ENCODE measurements at regions not wholly inside any gene's neighbourhood (a gene's known extent, or its start where the extent isn't known, plus 50 kb on each side); places are given as distances from the start of the nearest gene placed in this dataset.

GRCh38 chr1:30271401-30272276 lies 451.7 kb downstream of the MATN1 start:
- TF ChIP-seq, protein P1, sequence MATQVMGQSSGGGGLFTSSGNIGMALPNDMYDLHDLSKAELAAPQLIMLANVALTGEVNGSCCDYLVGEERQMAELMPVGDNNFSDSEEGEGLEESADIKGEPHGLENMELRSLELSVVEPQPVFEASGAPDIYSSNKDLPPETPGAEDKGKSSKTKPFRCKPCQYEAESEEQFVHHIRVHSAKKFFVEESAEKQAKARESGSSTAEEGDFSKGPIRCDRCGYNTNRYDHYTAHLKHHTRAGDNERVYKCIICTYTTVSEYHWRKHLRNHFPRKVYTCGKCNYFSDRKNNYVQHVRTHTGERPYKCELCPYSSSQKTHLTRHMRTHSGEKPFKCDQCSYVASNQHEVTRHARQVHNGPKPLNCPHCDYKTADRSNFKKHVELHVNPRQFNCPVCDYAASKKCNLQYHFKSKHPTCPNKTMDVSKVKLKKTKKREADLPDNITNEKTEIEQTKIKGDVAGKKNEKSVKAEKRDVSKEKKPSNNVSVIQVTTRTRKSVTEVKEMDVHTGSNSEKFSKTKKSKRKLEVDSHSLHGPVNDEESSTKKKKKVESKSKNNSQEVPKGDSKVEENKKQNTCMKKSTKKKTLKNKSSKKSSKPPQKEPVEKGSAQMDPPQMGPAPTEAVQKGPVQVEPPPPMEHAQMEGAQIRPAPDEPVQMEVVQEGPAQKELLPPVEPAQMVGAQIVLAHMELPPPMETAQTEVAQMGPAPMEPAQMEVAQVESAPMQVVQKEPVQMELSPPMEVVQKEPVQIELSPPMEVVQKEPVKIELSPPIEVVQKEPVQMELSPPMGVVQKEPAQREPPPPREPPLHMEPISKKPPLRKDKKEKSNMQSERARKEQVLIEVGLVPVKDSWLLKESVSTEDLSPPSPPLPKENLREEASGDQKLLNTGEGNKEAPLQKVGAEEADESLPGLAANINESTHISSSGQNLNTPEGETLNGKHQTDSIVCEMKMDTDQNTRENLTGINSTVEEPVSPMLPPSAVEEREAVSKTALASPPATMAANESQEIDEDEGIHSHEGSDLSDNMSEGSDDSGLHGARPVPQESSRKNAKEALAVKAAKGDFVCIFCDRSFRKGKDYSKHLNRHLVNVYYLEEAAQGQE (IDR thresholded peaks at IDR 0.05; ENCODE audit: insufficient read depth in 1 of 2, low read depth in 2 of 2, low read length in 2 of 2) = no peak
- TF ChIP-seq SIN3A (IDR thresholded peaks at IDR 0.05; ENCODE audit: borderline replicate concordance, insufficient read depth, low read length) = no peak
- TF ChIP-seq POLR2AphosphoS5 (IDR thresholded peaks at IDR 0.05; ENCODE audit: low read depth, low read length) = no peak
- no peak for TF ChIP-seq TAF1 (IDR thresholded peaks at IDR 0.05; ENCODE audit: borderline replicate concordance, insufficient read depth, low read length)
- TF ChIP-seq FOXP2 (optimal IDR thresholded peaks at IDR 0.05; ENCODE audit: borderline replicate concordance, extremely low read depth, extremely low read length, insufficient read depth) = no peak

- TF ChIP-seq SIN3A (IDR thresholded peaks at IDR 0.05; ENCODE audit: borderline replicate concordance, insufficient read depth, low read length) (no peak), TAF1 (IDR thresholded peaks at IDR 0.05; ENCODE audit: borderline replicate concordance, insufficient read depth, low read length) (no peak), FOXP2 (optimal IDR thresholded peaks at IDR 0.05; ENCODE audit: borderline replicate concordance, extremely low read depth, extremely low read length, insufficient read depth) (no peak), POLR2AphosphoS5 (IDR thresholded peaks at IDR 0.05; ENCODE audit: low read depth, low read length) (no peak)
- TF ChIP-seq, protein P1 (IDR thresholded peaks at IDR 0.05; ENCODE audit: insufficient read depth in 1 of 2, low read depth in 2 of 2, low read length in 2 of 2) = no peak
Measured at GRCh38 chr1:30270461-30270860, 452.9 kb downstream of the MATN1 start.

- TF ChIP-seq SIN3A (IDR thresholded peaks at IDR 0.05; ENCODE audit: borderline replicate concordance, insufficient read depth, low read length) (no peak), POLR2AphosphoS5 (IDR thresholded peaks at IDR 0.05; ENCODE audit: low read depth, low read length) (no peak), TAF1 (IDR thresholded peaks at IDR 0.05; ENCODE audit: borderline replicate concordance, insufficient read depth, low read length) (no peak), FOXP2 (optimal IDR thresholded peaks at IDR 0.05; ENCODE audit: borderline replicate concordance, extremely low read depth, extremely low read length, insufficient read depth) (no peak)
- TF ChIP-seq, protein P1 (IDR thresholded peaks at IDR 0.05; ENCODE audit: insufficient read depth in 1 of 2, low read depth in 2 of 2, low read length in 2 of 2) = no peak
Measured at GRCh38 chr1:30268923-30269666, 454.3 kb downstream of the MATN1 start.

DNA sequence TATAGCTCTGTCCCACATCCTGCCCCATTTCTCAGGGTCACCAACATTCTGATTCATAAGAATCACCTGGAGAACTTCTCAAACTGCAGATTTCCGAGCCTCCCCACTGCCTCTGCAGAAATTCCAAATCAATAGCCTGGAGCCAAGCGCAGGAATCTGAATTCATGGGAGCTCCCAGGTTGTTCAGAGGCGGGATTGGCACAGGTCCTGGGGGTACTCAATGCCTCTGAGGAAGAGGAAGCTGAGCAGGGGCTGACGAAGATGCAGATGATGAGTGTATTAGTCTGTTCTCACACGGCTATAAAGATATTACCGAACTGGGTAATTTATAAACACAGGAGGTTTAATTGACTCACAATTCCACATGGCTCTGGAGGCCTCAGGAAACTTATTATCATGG lies 455.5 kb downstream of the MATN1 start:
- TF ChIP-seq POLR2AphosphoS5 (IDR thresholded peaks at IDR 0.05; ENCODE audit: low read depth, low read length) (no peak), FOXP2 (optimal IDR thresholded peaks at IDR 0.05; ENCODE audit: borderline replicate concordance, extremely low read depth, extremely low read length, insufficient read depth) (no peak), TAF1 (IDR thresholded peaks at IDR 0.05; ENCODE audit: borderline replicate concordance, insufficient read depth, low read length) (no peak), SIN3A (IDR thresholded peaks at IDR 0.05; ENCODE audit: borderline replicate concordance, insufficient read depth, low read length) (no peak)
- TF ChIP-seq, protein P1 (IDR thresholded peaks at IDR 0.05; ENCODE audit: insufficient read depth in 1 of 2, low read depth in 2 of 2, low read length in 2 of 2) = no peak

Measured in PFSK-1 (cell line).